H9 (cell line): ENCODE measurements at regions not wholly inside any gene's neighbourhood (a gene's known extent, or its start where the extent isn't known, plus 50 kb on each side); places are given as distances from the start of the nearest gene placed in this dataset.

ENCODE experiments used
- DNase-seq: peaks from one replicate; pipeline ENCODE4 v3.0.0-alpha.2; 2017
- H2AFZ ChIP-seq: one replicate; pipeline ENCODE4 v1.6.1; 2013; ENCODE audit warnings: mild to moderate bottlenecking, low read length, control low read depth, moderate library complexity
- H2AK5ac ChIP-seq: 2 replicates; pipeline ENCODE4 v1.6.1; 2013; ENCODE audit warnings: low read length, control low read depth, mixed read lengths; ENCODE audit not compliant: insufficient read length
- H2BK120ac ChIP-seq: one replicate; pipeline ENCODE4 v1.6.1; 2013; ENCODE audit warnings: low read depth, mild to moderate bottlenecking, low read length, control low read depth, inconsistent platforms; ENCODE audit not compliant: poor library complexity, severe bottlenecking
- H2BK12ac ChIP-seq: 2 replicates; pipeline ENCODE4 v1.6.1; 2013; ENCODE audit warnings: low read length, control low read depth, mixed read lengths, low read depth; ENCODE audit not compliant: insufficient read length
- H2BK15ac ChIP-seq: 2 replicates; pipeline ENCODE4 v1.6.1; 2013; ENCODE audit warnings: low read depth, low read length, control low read depth
- H2BK20ac ChIP-seq: one replicate; pipeline ENCODE4 v1.6.1; 2013; ENCODE audit warnings: low read depth, mild to moderate bottlenecking, low read length, control low read depth, inconsistent platforms; ENCODE audit not compliant: poor library complexity, severe bottlenecking
- H2BK5ac ChIP-seq: 2 replicates; pipeline ENCODE4 v1.6.1; 2013; ENCODE audit warnings: low read length, control low read depth, mixed read lengths; ENCODE audit not compliant: insufficient read length
- H3K14ac ChIP-seq: 2 replicates; pipeline ENCODE4 v1.6.1; 2013; ENCODE audit warnings: low read length, control low read depth; ENCODE audit not compliant: insufficient read depth
- H3K18ac ChIP-seq: 2 replicates; pipeline ENCODE4 v1.6.1; 2013; ENCODE audit warnings: low read depth, mild to moderate bottlenecking, mixed read lengths, low read length, control low read depth; ENCODE audit not compliant: insufficient read length
- H3K23ac ChIP-seq: 2 replicates; pipeline ENCODE4 v1.6.1; 2013; ENCODE audit warnings: low read length, control low read depth, mixed read lengths, low read depth; ENCODE audit not compliant: insufficient read length
- H3K23me2 ChIP-seq: 2 replicates; pipeline ENCODE4 v1.6.1; 2013; ENCODE audit warnings: low read depth, mild to moderate bottlenecking, mixed read lengths, low read length, control low read depth; ENCODE audit not compliant: insufficient read length, poor library complexity, severe bottlenecking
- H3K27ac ChIP-seq: 2 replicates; pipeline ENCODE4 v1.5.1; 2013; ENCODE audit warnings: low read length, control low read depth, mixed read lengths, low read depth; ENCODE audit not compliant: insufficient read length
- H3K27me3 ChIP-seq: 2 replicates; pipeline ENCODE4 v1.6.1; 2013; ENCODE audit warnings: low read length, control low read depth, inconsistent platforms; ENCODE audit not compliant: insufficient read depth
- H3K4ac ChIP-seq: 2 replicates; pipeline ENCODE4 v1.6.1; 2013; ENCODE audit warnings: low read depth, mild to moderate bottlenecking, control low read depth, inconsistent platforms, low read length, moderate library complexity
- H3K4me1 ChIP-seq: 2 replicates; pipeline ENCODE4 v1.6.1; 2013; ENCODE audit warnings: low read length, control low read depth, inconsistent platforms; ENCODE audit not compliant: insufficient read depth
- H3K4me2 ChIP-seq: 2 replicates; pipeline ENCODE4 v1.6.1; 2013; ENCODE audit warnings: low read length, control low read depth, mixed read lengths; ENCODE audit not compliant: insufficient read length, insufficient read depth
- H3K56ac ChIP-seq: 2 replicates; pipeline ENCODE4 v1.6.1; 2013; ENCODE audit warnings: low read depth, mild to moderate bottlenecking, mixed read lengths, low read length, control low read depth; ENCODE audit not compliant: insufficient read length
- H3K79me1 ChIP-seq: 2 replicates; pipeline ENCODE4 v1.6.1; 2013; ENCODE audit warnings: low read depth, mild to moderate bottlenecking, moderate library complexity, low read length, control low read depth, inconsistent platforms; ENCODE audit not compliant: insufficient read depth, poor library complexity, severe bottlenecking
- H3K79me2 ChIP-seq: 2 replicates; pipeline ENCODE4 v1.6.1; 2013; ENCODE audit warnings: low read length, control low read depth, inconsistent platforms; ENCODE audit not compliant: insufficient read depth
- H3K9ac ChIP-seq: 2 replicates; pipeline ENCODE4 v1.6.1; 2013; ENCODE audit warnings: low read length, control low read depth, mixed read lengths; ENCODE audit not compliant: insufficient read length; ENCODE audit errors: extremely low read depth
- H3K9me3 ChIP-seq: one replicate; pipeline ENCODE4 v1.6.1; 2013; ENCODE audit warnings: low read depth, low read length, inconsistent platforms; ENCODE audit not compliant: control insufficient read depth
- H3T11ph ChIP-seq: one replicate; pipeline ENCODE4 v1.6.1; 2013; ENCODE audit warnings: mild to moderate bottlenecking, low read length, control low read depth, inconsistent platforms
- H4K20me1 ChIP-seq: one replicate; pipeline ENCODE4 v1.6.1; 2013; ENCODE audit not compliant: control insufficient read depth, insufficient read length, insufficient read depth
- H4K5ac ChIP-seq: 2 replicates; pipeline ENCODE4 v1.6.1; 2013; ENCODE audit warnings: low read depth, mild to moderate bottlenecking, mixed read lengths, low read length, control low read depth; ENCODE audit not compliant: insufficient read length
- H4K8ac ChIP-seq: replicated peaks from 2 replicates; pipeline ENCODE4 v1.6.1; 2013; ENCODE audit warnings: low read length, control low read depth, mixed read lengths, low read depth; ENCODE audit not compliant: insufficient read length
- H4K91ac ChIP-seq: 2 replicates; pipeline ENCODE4 v1.6.1; 2013; ENCODE audit warnings: low read depth, mild to moderate bottlenecking, moderate library complexity, mixed read lengths, low read length, control low read depth; ENCODE audit not compliant: insufficient read length
- H3K27ac Mint-ChIP-seq, 3 experiments: 2 replicates in 2 of 3; 3 replicates in 1 of 3; pipeline ENCODE4 v1.8.0; 2020 to 2021; ENCODE audit warnings: mixed read lengths in 3 of 3, mild to moderate bottlenecking in 1 of 3, moderate library complexity in 1 of 3
- H3K27me3 Mint-ChIP-seq: 2 replicates; pipeline ENCODE4 v1.8.0; 2021; ENCODE audit warnings: low read depth, mild to moderate bottlenecking, moderate library complexity, mixed read lengths
- H3K36me3 Mint-ChIP-seq, 3 experiments: 2 replicates in 2 of 3; 3 replicates in 1 of 3; pipeline ENCODE4 v1.8.0; 2020 to 2021; ENCODE audit warnings: low read depth in 3 of 3, mixed read lengths in 3 of 3; ENCODE audit not compliant: insufficient read depth in 1 of 3
- H3K4me1 Mint-ChIP-seq, 2 experiments: 2 replicates each; pipeline ENCODE4 v1.8.0; 2020; ENCODE audit warnings: mixed read lengths in 2 of 2
- H3K4me3 Mint-ChIP-seq, 2 experiments: 2 replicates in 1 of 2; 3 replicates in 1 of 2; pipeline ENCODE4 v1.8.0; 2020 to 2021; ENCODE audit warnings: mild to moderate bottlenecking in 2 of 2, mixed read lengths in 2 of 2, moderate library complexity in 1 of 2
- H3K9me3 Mint-ChIP-seq, 2 experiments: 2 replicates in 1 of 2; 3 replicates in 1 of 2; pipeline ENCODE4 v1.8.0; 2020; ENCODE audit warnings: mild to moderate bottlenecking in 2 of 2, mixed read lengths in 2 of 2, moderate library complexity in 1 of 2
- WGBS: extraction: QIAGEN DNeasy Blood & Tissue Kit; methylation state at CpG from one replicate; pipeline ENCODE4 v1.1.7; 2013; ENCODE audit warnings: missing lambda C conversion rate, low lambda C conversion rate, mixed read lengths; ENCODE audit not compliant: insufficient read length; ENCODE audit errors: extremely low coverage; 5-methylcytosine and 5-hydroxymethylcytosine counted together
- TF ChIP-seq, protein P1 (sequence below): fragments of 200-600 bp; sonication (generic); conservative IDR thresholded peaks from 3 replicates; pipeline ENCODE4 v1.8.0; 2021; ENCODE audit warnings: antibody characterized with exemption, mild to moderate bottlenecking

DNA sequence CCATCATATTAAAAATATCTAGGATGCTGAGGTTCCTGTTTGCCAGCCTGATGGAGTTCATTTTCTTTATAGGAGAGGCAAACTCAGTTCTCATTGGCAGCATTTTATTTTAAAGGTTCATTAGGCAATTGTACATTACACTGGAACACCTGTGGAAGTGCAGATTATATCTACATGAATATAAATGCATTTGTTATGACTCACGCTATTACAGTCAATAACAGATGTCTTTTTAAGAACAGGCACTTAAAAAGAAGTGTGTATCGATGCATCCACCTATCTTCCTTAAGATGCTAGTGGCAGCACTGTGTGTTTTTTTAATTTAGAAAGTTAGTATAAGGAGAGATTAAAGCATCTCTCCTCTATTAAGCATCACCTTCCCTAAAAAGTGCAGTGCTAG is 276.5 kb downstream of the PRDM2 start:
- no peak overlapping the region for H3K4me2 ChIP-seq

More for the DNA sequence above, 276.5 kb downstream of the PRDM2 start:
- no peaks in the 10 kb centered on the region for H4K20me1 ChIP-seq
- H3K23me2 ChIP-seq, result no peaks in the 10 kb centered on the region
- Mint-ChIP-seq H3K4me3 (no peak overlapping the region), H3K36me3 (no peaks in the 10 kb centered on the region; a peak in 1 of 7 replicates), H3K9me3 (peaks cover 0 to 4% of the 10 kb centered on the region in 2 experiments; a peak in 2 of 5 replicates), H3K27ac (no peak overlapping the region), H3K27me3 (peaks cover 2% of the 10 kb centered on the region), H3K4me1 (no peaks in the 10 kb centered on the region)
- no peak overlapping the region for H3K4ac ChIP-seq
- H3K27ac ChIP-seq, result no peak overlapping the region
- no peak overlapping the region for H3K56ac ChIP-seq
- no peaks in the 10 kb centered on the region for H3K79me1 ChIP-seq
- no peak overlapping the region for H2AFZ ChIP-seq
- no peaks in the 10 kb centered on the region for H3K27me3 ChIP-seq
- TF ChIP-seq, protein P1, sequence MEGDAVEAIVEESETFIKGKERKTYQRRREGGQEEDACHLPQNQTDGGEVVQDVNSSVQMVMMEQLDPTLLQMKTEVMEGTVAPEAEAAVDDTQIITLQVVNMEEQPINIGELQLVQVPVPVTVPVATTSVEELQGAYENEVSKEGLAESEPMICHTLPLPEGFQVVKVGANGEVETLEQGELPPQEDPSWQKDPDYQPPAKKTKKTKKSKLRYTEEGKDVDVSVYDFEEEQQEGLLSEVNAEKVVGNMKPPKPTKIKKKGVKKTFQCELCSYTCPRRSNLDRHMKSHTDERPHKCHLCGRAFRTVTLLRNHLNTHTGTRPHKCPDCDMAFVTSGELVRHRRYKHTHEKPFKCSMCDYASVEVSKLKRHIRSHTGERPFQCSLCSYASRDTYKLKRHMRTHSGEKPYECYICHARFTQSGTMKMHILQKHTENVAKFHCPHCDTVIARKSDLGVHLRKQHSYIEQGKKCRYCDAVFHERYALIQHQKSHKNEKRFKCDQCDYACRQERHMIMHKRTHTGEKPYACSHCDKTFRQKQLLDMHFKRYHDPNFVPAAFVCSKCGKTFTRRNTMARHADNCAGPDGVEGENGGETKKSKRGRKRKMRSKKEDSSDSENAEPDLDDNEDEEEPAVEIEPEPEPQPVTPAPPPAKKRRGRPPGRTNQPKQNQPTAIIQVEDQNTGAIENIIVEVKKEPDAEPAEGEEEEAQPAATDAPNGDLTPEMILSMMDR, result no peak
- H3K23ac ChIP-seq, result no peak overlapping the region
- WGBS, result no CpG with 5 or more reads among the region's 2 CpGs
- no peak overlapping the region for H2AK5ac ChIP-seq
- no peak overlapping the region for H3K14ac ChIP-seq
- no peak overlapping the region for H2BK5ac ChIP-seq
- H3K79me2 ChIP-seq, result no peaks in the 10 kb centered on the region
- no peaks in the 10 kb centered on the region for H3K9me3 ChIP-seq
- no peak overlapping the region for H2BK12ac ChIP-seq
- no peak overlapping the region for H4K8ac ChIP-seq
- H3K18ac ChIP-seq, result no peak overlapping the region
- no peak overlapping the region for H2BK15ac ChIP-seq
- H4K5ac ChIP-seq, result no peak overlapping the region
- H3K9ac ChIP-seq, result no peak overlapping the region
- H3T11ph ChIP-seq, result no peak overlapping the region
- DNase-seq, result no peak
- H4K91ac ChIP-seq, result no peak overlapping the region
- H3K4me1 ChIP-seq, result no peaks in the 10 kb centered on the region
- H2BK120ac ChIP-seq, result no peak overlapping the region
- H2BK20ac ChIP-seq, result no peak overlapping the region
